Thoracic aorta (tissue), 2 donors: ENCODE measurements at regions not wholly inside any gene's neighbourhood (a gene's known extent, or its start where the extent isn't known, plus 50 kb on each side); places are given as distances from the start of the nearest gene placed in this dataset.
A peak's percentile ranks its signal among the peaks of the same experiment; 100 is the strongest.
"Not testable (repeated sequence)": the region's sequence is repeated elsewhere in the genome, so short reads cannot be mapped to it uniquely, and the experiment has no call there.

Experiments
- ATAC-seq: fragments of 150-250 bp; one replicate; pipeline ENCODE4 v1.8.0; 2017; ENCODE audit warnings: low read depth; ENCODE audit not compliant: insufficient number of reproducible peaks, low FRiP score
- DNase-seq: peaks from one replicate; pipeline ENCODE4 v3.0.0-alpha.2; 2020; ENCODE audit warnings: low spot score
- H3K27ac ChIP-seq, 2 donors: fragments of 200-600 bp; sonication (generic); 1 replicate in 1 of 2; 2 replicates in 1 of 2; pipeline ENCODE4 v1.5.1; 2016; ENCODE audit warnings: mild to moderate bottlenecking in 2 of 2, moderate library complexity in 2 of 2
- H3K27me3 ChIP-seq: fragments of 200-600 bp; sonication (generic); replicated peaks from 2 replicates; pipeline ENCODE4 v1.6.0; 2016; ENCODE audit warnings: mild to moderate bottlenecking; ENCODE audit not compliant: insufficient read depth
- H3K36me3 ChIP-seq: fragments of 200-600 bp; sonication (generic); one replicate; pipeline ENCODE4 v1.5.1; 2016
- H3K4me1 ChIP-seq, 2 donors: fragments of 200-600 bp; sonication (generic); 1 replicate in 1 of 2; 2 replicates in 1 of 2; pipeline versions ENCODE4 v1.5.1 to v1.6.0; 2016; ENCODE audit warnings: low read depth in 2 of 2, mild to moderate bottlenecking in 1 of 2; ENCODE audit not compliant: control insufficient read depth in 1 of 2
- H3K4me3 ChIP-seq: fragments of 200-600 bp; sonication (generic); 2 replicates; pipeline ENCODE4 v1.5.1; 2016; ENCODE audit warnings: mild to moderate bottlenecking
- H3K9me3 ChIP-seq: fragments of 200-600 bp; sonication (generic); 2 replicates; pipeline ENCODE4 v1.5.1; 2016
- CTCF ChIP-seq: fragments of 200-600 bp; sonication (generic); IDR thresholded peaks from one replicate; pipeline ENCODE4 v1.5.1; 2019; ENCODE audit warnings: antibody characterized with exemption

GRCh38 chr2:64936809-64937208 lies 52.4 kb upstream of the SLC1A4 start:
- no peak for TF ChIP-seq CTCF
- no peak for DNase-seq
- ATAC-seq, result no peak

GRCh38 chr2:64937314-64937686 lies 51.9 kb upstream of the SLC1A4 start:
- not testable (repeated sequence) for H3K4me1 ChIP-seq, ATAC-seq, H3K27me3 ChIP-seq, H3K27ac ChIP-seq, H3K9me3 ChIP-seq, H3K36me3 ChIP-seq, DNase-seq, H3K4me3 ChIP-seq

More at GRCh38 chr2:64936809-64937208, 52.4 kb upstream of the SLC1A4 start:
- Histone ChIP-seq H3K9me3 (no peaks in the 10 kb centered on the region), H3K27ac (no peak overlapping the region), H3K4me3 (no peak overlapping the region), H3K27me3 (no peaks in the 10 kb centered on the region), H3K4me1 (no peaks in the 10 kb centered on the region), H3K36me3 (no peaks in the 10 kb centered on the region)

- TF ChIP-seq CTCF, result no peak
- DNase-seq (no peak), ATAC-seq (no peak)
- H3K36me3 ChIP-seq, result no peaks in the 10 kb centered on the region
- H3K27ac ChIP-seq, result no peak overlapping the region
- H3K27me3 ChIP-seq, result no peaks in the 10 kb centered on the region
- H3K4me1 ChIP-seq, result peaks cover 0 to 4% of the 10 kb centered on the region in 2 donors
- H3K9me3 ChIP-seq, result no peaks in the 10 kb centered on the region
- H3K4me3 ChIP-seq, result peak overlapping the region; percentile 46
Observed at GRCh38 chr2:64937687-64938491, 51.3 kb upstream of the SLC1A4 start.

GRCh38 chr2:64938607-64939285 lies 50.5 kb upstream of the SLC1A4 start:
- Histone ChIP-seq H3K4me3 (no peak overlapping the region), H3K36me3 (no peaks in the 10 kb centered on the region), H3K9me3 (no peaks in the 10 kb centered on the region), H3K4me1 (peaks cover 0 to 11% of the 10 kb centered on the region in 2 donors), H3K27ac (no peak overlapping the region), H3K27me3 (no peaks in the 10 kb centered on the region)
- no peak for TF ChIP-seq CTCF
- DNase-seq (no peak), ATAC-seq (no peak)

GRCh38 chr2:64939332-64939917 lies 49.8 kb upstream of the SLC1A4 start:
- H3K27ac ChIP-seq, result no peak overlapping the region
- ATAC-seq, result no peak
- no peak overlapping the region for H3K4me3 ChIP-seq
- TF ChIP-seq CTCF, result no peak
- H3K36me3 ChIP-seq, result no peaks in the 10 kb centered on the region
- DNase-seq, result no peak
- H3K9me3 ChIP-seq, result no peaks in the 10 kb centered on the region
- no peaks in the 10 kb centered on the region for H3K27me3 ChIP-seq
- peaks cover 6 to 18% of the 10 kb centered on the region in 2 donors for H3K4me1 ChIP-seq
